GM19043 (cell line): ENCODE measurements at regions not wholly inside any gene's neighbourhood (a gene's known extent, or its start where the extent isn't known, plus 50 kb on each side); places are given as distances from the start of the nearest gene placed in this dataset.
"Not testable (repeated sequence)": the region's sequence is repeated elsewhere in the genome, so short reads cannot be mapped to it uniquely, and the experiment has no call there.

Experiments used
- ATAC-seq: cut with Tn5 transposase; IDR thresholded peaks from one replicate; pipeline ENCODE4 v1.9.1; 2021; ENCODE audit warnings: low read depth; ENCODE audit not compliant: unreplicated experiment

DNA sequence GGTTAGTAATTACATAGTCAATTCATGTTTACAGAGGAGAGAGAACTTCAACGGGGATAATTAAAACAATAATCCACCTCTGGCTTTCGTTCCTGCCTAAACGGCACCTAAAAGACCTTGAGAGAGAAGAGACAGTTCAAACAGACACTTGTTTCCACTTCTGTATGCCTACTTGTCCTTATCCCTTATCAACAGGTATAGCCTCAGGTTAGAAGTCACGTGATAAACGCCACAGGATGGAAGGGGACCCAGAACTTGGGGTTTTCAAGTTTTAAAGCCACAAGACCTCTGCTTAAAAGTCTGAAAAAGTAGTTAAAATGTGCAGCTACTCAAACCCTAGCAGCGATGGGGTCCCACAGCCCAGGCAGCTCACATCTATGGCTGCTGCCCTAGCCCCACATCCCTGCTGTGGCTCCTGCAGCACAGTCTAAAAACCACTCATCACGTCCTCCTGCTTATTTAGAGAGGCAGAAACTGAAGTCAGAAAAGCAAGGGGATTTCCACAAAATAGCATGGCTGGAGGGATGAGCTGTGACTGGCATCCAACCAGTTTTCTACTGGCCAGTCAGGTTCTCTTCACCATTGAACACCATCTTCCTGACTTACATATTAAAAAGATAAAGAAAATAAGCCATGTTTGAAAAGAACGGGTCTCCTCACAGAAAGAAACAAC lies 51.2 kb upstream of the SEC16B start:
- ATAC-seq = no peak

DNA sequence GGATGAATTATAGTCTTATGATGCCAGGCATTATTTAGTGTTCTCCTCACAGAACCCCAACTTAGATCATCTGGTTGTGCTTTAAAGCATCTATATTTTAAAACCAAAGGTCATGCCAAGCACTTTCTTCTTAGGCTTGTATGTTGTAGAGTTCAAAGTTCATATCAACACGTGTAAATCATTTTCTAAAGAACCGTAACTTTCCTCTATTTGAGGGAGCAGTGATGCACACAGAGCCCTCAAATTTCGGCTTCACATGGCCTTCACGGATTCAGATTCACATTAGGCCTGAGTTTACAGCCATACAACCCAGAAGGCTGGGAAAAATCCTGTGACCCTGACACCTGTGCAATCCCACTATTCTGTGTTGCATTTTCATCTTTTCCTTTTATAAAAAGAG lies 52.1 kb upstream of the SEC16B start:
- ATAC-seq = no peak

DNA sequence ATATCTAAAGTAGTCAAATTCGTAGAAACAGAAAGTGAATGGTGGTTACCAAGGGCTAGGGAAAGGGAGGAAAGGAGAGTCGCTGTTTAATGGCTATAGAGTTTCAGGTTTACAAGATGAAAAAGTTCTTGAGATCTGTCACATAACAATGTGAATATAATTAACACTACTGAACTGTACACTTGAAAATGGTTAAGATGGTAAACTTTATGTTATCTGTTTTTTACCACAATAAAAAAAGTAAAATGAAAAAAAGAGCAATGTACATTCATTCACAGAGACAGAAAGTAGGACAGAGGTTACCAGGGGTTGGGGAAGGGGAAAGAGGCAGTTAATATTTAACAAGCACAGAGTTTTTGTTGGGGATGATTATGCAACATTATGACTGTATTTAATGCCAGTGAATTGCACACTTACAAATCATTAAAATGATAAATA lies 53.3 kb upstream of the SEC16B start:
- ATAC-seq = peak; percentile 62

DNA sequence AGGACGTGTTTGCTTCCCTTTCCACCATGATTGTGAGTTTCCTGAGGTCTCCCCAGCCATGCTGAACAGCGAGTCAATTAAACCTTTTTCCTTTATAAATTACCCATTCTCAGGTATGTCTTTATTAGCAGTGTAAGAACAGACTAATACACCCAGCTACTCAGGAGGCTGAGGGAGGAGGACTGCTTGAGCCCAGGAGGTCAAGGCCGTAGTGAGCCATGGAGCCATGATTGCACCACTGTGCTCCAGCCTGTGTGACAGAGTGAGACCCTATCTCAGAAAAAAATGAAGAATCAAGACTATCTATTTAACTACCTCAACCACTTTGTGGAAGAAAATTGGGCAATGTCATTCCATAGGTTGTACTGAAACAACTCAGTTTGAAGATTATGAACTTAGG lies 54.6 kb upstream of the SEC16B start:
- ATAC-seq = no peak

DNA sequence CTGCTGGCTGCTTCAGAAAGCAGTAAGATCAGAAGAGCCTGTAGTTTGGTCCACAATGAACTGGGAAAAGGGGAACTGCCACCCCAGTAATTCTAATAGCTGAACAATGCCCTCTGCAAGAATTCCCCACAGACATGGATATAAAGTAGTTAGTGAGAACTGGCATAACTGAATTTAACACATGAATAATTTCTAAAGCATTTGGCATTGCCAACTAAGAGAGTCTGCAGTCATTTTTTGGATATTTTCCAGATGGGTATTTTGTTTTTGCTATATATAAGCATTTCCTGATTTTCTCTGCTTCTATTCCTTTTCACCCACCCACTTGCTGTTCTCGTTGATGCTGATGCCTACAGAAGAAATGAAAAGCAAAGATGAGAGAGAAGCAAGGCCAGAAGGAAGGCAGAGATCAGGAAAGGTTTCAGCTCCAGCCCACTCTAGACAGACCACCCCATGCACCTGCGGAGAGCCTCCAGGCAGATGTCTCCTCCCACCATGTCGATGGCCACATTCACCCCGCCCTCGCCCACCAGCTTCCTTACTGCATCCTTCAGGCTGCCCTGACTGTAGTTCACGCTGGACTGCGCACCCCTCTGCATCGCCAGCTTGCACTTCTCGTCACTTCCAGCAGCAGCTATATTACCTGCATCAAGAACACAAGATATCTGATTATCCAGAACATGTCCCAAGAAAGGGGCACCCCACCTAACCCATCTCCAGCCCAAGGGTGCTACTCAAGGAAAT lies 55.9 kb upstream of the SEC16B start:
- no peak for ATAC-seq

DNA sequence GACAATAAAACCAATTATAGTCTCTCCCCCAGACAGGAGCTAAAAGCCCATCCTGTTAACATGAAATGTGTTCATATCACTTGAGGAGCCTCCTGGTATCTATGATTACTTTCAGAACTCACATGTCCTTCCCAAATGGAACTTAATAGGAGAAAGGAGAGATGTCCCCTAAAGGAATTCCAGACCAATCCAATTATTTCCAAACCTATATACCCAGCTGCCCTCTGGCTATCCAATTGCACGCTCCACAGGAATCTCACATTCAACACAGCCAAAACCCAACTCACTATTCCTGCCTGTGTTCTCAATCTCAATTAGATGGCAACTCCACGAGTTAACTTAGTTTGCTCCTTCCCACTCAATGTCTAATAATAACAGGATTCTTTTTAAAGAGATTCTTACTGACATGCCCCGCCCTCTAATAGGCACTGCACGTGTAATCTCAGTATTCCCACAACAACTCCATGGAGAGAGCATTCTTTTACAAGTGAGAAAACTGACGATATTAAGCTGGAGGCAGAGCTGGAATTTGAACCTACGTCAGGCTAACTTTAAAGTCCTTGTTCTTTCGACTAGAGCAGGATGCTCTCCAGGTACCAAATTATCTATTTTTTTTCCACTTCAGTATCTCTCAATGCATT lies 59.1 kb upstream of the SEC16B start:
- ATAC-seq = no peak

DNA sequence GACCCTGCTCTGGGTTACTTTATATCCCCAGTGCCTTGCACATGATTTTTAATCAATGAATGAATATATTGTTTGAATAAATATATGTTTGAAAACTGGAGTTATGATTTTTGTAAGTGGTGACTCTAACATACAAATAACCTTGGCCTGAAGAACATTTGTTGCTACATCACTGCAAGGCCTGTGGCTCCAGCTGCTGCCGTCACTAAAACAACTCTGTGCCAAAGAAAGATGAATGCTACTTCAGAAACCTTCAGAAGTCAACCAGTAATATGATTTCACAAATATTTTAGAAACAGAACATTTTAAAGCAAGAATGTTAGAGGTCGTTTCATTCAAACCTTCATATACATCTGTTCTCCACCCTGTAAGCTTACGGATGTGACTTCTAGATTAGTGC lies 60.6 kb upstream of the SEC16B start:
- ATAC-seq = no peak

DNA sequence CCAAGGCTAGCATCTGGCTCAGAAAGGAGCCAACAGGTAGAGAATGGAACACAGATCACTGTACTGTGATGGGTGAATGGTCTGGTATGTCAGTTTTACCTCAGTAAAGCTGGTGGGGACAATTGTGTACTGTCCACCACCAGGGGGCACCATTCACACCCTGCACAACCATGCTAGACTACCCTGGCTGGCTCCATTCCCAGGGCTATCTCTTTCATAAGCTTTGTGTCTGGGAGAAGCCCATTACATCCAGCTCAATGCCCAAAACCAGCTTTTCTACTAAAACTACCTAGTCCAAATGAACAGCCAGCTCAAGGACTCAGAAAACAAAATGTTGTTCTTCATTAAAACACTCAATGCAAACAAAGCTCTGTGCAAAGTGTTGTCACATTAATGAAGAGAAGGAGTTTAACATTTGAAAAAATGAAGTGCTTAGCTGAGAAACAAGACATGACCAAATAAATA lies 62.0 kb upstream of the RASAL2 start:
- peak; percentile 92 for ATAC-seq

DNA sequence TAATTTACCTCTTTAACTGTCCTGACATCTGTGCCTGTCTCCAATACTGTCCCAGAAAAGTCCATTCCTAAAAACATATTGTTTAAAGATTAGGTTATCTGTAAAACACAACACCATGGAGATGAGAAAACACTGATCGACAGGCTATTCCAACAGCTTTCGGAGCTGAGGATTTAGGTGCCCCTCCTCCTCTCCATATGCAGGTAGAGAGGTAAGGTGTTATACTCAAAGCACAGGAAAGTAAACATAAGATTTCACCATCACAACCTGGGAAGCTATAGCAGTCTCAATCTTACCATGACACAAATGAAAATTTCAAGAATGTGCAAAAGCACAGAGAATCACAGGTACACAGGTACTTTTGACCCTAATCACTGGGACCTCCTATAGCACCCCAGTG lies 60.9 kb upstream of the RASAL2 start:
- ATAC-seq = no peak

DNA sequence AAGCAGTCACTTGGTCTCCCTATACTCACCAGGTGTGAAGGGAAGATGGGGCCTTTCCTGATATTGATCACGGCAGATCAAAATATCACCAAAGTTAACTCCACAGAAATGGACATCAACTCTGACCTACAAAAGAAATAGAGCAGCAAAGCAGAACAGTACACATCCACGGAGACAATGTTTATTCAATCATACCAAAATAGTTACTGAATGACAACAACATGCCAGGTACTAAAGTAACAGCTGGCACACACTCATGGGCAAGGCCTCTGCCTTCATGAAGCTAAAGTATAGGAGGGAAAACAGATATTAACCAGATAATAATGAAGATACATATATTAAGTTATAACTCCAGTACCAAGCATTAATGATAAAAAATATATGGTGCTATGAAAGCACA lies 59.2 kb upstream of the RASAL2 start:
- ATAC-seq = no peak

DNA sequence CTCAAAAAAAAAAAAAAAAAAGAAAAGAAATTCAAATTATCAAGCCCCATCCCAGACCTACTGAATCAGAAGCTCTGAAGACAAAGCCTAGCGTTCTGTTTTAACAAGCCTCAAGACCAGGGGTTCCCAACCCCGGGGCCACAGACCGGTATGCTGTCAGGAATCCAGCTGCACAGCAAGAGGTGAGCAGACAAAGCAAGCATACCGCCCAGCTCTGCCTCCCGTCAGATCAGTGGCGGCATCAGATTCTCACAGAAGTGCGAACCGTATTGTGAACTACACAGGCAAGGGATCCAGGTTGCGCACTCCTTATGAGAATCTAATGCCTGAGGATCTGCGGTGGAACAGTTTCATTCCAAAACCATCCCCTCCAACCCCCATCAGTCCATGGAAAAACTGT lies 57.8 kb upstream of the RASAL2 start:
- no peak for ATAC-seq

DNA sequence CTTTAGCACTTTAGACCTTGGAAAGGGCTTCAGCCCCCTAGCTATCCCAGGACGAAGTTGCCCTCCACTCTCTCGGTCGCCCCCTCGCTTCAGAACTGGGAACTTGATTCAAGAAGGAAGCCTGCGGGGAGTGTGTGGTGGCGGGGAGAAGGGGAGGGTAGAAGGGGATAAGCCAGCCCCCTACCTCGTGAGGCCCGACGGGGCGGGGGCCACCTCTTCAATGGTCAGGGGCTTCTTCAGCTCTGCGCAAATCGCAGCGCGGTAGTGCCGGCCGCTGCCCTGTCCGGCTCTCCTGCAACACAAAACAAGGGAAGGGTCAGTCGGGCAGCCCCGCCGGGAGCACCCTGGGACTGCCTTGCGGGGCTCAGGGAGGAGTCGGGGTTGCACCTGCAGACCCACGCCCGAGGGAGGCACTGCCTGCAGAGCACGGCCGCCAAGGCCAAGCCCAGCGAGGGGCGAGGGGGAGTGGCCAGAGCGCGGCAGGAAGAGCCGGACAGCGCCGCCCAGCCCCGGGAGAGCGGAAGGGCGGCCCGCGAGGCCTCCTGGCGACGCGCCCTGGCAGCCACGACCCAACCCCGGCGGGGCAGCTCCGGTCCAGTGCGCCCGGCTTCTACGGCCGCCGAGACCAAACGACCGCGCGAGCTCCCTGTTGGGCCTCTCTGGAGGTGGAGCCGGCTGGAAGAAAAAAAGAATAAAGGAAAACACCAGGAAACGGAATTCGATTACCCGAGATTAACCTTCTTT lies 56.2 kb upstream of the RASAL2 start:
- peak; percentile 63 for ATAC-seq

DNA sequence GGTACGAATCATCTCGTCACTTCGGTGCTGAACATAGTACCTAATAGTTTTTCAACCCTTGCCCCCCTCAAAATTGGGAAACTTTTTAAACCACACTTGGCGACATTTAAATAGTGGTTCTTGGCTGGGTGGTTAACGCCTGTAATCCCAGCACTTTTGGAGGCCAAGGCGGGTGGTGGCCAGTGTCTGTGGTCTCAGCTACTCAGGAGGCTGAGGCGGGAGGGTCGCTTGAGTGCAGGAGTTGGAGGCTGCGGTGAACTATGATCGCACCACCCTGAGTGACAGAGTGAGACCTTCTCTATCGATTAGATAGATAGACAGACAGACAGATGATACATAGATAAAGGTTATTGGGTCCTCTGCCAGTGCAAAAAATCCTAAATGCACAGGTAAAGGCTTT lies 55.5 kb upstream of the RASAL2 start:
- no peak for ATAC-seq

DNA sequence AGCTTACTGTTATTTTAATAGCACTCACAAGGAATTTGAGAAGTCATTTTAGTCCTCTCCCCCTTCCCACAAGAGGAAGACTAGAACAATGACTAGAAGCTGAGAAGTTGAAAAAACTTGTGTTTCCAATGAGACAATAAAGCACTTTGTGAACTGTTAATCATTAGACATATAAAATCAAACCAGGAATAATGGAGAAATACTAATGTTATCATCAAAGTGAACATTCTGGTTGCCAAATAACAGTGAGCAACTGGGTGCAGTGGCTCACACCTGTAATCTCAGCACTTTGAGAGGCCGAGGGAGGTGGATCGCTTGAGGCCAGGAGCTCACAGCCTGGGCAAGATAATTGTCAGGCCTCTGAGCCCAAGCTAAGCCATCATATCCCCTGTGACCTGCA lies 54.0 kb upstream of the RASAL2 start:
- ATAC-seq = no peak

DNA sequence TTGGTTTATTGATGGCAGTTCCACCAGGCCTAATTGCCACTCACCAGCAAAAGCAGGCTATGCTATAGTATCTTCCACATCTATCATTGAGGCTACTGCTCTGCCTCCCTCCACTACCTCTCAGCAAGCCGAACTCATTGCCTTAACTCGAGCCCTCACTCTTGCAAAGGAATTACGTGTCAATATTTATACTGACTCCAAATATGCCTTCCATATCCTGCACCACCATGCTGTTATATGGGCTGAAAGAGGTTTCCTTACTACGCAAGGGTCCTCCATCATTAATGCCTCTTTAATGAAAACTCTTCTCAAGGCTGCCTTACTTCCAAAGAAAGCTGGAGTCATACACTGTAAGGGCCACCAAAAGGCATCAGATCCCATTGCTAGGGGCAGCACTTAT lies 50.0 kb upstream of the RASAL2 start:
- not testable (repeated sequence) for ATAC-seq
